ENCODE measurements at regions not wholly inside any gene's neighbourhood (a gene's known extent, or its start where the extent isn't known, plus 50 kb on each side); places are given as distances from the start of the nearest gene placed in this dataset.

DNA sequence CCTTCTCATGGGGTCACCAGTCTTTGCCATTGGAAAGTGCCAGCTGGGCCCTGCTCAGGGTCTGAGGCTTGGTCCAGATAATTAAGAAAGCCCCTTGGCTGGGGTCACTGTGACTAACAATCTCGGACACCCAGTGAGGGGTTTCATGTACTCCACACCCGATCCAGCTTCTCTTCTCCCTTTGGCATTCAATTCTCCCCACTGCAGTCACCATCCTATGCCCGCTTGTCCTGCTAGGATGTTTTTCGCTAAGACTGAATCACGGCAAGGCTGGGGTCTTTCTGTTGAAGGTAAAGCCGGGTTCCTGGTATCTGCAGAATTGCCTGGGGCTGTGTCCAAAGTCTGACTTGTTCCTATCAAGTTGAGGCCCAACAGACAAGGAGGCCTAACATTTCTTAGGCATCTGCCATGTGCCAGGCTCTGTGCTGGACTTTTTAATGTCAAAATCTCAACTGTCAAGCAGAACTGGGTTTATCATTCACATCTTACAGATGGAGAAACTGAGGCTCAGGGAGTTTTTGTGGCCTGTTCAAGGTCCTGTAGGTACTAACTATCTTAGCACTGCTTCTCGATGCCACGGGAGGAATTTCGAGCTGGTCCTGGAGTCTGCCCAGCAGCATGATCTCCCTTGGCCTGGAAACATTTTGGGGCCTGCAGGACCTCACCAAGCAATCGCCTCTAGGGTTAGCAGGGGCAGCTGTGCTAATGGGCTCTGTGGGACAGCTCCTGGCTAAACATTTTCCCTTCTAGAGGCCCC is 142.0 kb upstream of the ALDH1B1 start:
- ATAC-seq (no peak), DNase-seq (no peak)
- H3K9me3 ChIP-seq, result no peaks in the 10 kb centered on the region
- WGBS, 2 donors, result 82 to 89% methylated on average over 10 of the region's 10 CpGs
- TF ChIP-seq POLR2A (IDR thresholded peaks at IDR 0.05) (no peak), CTCF (IDR thresholded peaks at IDR 0.05) (no peak)
- H3K36me3 ChIP-seq (replicated peaks in 1 of 2; ENCODE audit: insufficient read depth in 1 of 2, low read depth in 2 of 2), result no peaks in the 10 kb centered on the region
- no peak overlapping the region for H3K4me3 ChIP-seq
- no peaks in the 10 kb centered on the region for H3K4me1 ChIP-seq
- H3K27me3 ChIP-seq, result no peaks in the 10 kb centered on the region
- intact Hi-C loops (cut with DNase I), result no loop called here
- no peak overlapping the region for H3K27ac ChIP-seq

DNA sequence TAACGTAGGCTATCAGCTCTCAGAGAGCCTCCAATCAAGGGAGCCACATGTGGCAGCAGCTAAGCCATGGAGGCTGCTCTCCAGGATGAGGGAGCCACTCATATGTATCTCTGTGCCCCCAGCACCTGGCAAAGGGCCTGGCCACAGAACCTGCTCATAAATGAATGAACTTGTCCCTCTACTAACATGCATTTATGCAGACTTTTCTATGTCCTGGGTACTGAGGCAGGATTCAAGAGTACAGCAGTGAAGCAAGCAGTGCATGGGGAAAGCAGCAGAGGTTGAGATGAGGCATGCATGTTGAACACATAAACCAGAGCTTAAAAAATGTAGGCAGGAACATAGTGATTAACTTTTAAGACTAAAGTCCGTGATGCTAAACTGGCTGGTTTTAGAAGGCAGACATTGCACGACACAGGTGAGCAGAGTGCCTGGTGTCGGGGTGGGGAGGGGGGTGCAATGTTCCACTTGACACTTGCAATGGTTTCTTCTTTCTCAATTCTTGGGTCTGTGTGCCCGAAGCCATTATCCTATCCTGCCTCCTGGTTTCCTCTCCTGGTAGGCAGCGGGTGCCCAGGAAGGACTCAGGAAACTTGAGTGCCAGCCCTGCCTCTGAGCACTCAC is 142.8 kb upstream of the ALDH1B1 start:
- no peak for TF ChIP-seq CTCF (IDR thresholded peaks at IDR 0.05)
- no peak for TF ChIP-seq POLR2A (IDR thresholded peaks at IDR 0.05)
- Histone ChIP-seq H3K4me1 (no peaks in the 10 kb centered on the region), H3K27me3 (no peaks in the 10 kb centered on the region), H3K27ac (no peak overlapping the region), H3K4me3 (no peak overlapping the region), H3K36me3 (replicated peaks in 1 of 2; ENCODE audit: insufficient read depth in 1 of 2, low read depth in 2 of 2) (no peaks in the 10 kb centered on the region), H3K9me3 (no peaks in the 10 kb centered on the region)
- no peak for ATAC-seq
- no peak for DNase-seq
- 84 to 94% methylated on average over 6 of the region's 6 CpGs for WGBS, 2 donors
- intact Hi-C loops (cut with DNase I), result no loop called here

- peaks cover 2% of the 10 kb centered on the region for H3K4me1 ChIP-seq
- no peak overlapping the region for H3K4me3 ChIP-seq
- intact Hi-C loops (cut with DNase I), result no loop called here
- WGBS, 2 donors, result 51 to 58% methylated on average over 3 of the region's 3 CpGs
- DNase-seq (no peak), ATAC-seq (no peak)
- no peaks in the 10 kb centered on the region for H3K9me3 ChIP-seq
- TF ChIP-seq POLR2A (IDR thresholded peaks at IDR 0.05) (no peak), CTCF (IDR thresholded peaks at IDR 0.05) (no peak)
- H3K27me3 ChIP-seq, result no peaks in the 10 kb centered on the region
- H3K27ac ChIP-seq, result no peak overlapping the region
- no peaks in the 10 kb centered on the region for H3K36me3 ChIP-seq (replicated peaks in 1 of 2; ENCODE audit: insufficient read depth in 1 of 2, low read depth in 2 of 2)
Observed at GRCh38 chr9:38249049-38249448, 143.5 kb upstream of the ALDH1B1 start.

GRCh38 chr9:38246833-38247232 is 145.7 kb upstream of the ALDH1B1 start:
- no peak for DNase-seq
- H3K27me3 ChIP-seq, result no peaks in the 10 kb centered on the region
- peaks cover 6% of the 10 kb centered on the region for H3K4me1 ChIP-seq
- H3K4me3 ChIP-seq, result no peak overlapping the region
- no peak for ATAC-seq
- intact Hi-C loops (cut with DNase I), result no loop called here
- no peak for TF ChIP-seq POLR2A (IDR thresholded peaks at IDR 0.05)
- no peak for TF ChIP-seq CTCF (IDR thresholded peaks at IDR 0.05)
- WGBS, 2 donors, result 90% methylated on average over 7 of the region's 7 CpGs
- no peak overlapping the region for H3K27ac ChIP-seq
- no peaks in the 10 kb centered on the region for H3K9me3 ChIP-seq
- no peaks in the 10 kb centered on the region for H3K36me3 ChIP-seq (replicated peaks in 1 of 2; ENCODE audit: insufficient read depth in 1 of 2, low read depth in 2 of 2)

- Histone ChIP-seq H3K4me3 (no peak overlapping the region), H3K27ac (no peak overlapping the region), H3K4me1 (peaks cover 6% of the 10 kb centered on the region), H3K36me3 (replicated peaks in 1 of 2; ENCODE audit: insufficient read depth in 1 of 2, low read depth in 2 of 2) (no peaks in the 10 kb centered on the region), H3K27me3 (no peaks in the 10 kb centered on the region), H3K9me3 (no peaks in the 10 kb centered on the region)
- ATAC-seq, result peak; percentile 27
- TF ChIP-seq CTCF (IDR thresholded peaks at IDR 0.05), result no peak
- no peak for TF ChIP-seq POLR2A (IDR thresholded peaks at IDR 0.05)
- WGBS, 2 donors, result 58 to 67% methylated on average over 1 of the region's 1 CpG
- DNase-seq, result no peak
- intact Hi-C loops (cut with DNase I), result no loop called here
Observed at GRCh38 chr9:38244971-38245370, 147.5 kb upstream of the ALDH1B1 start.

All from body of pancreas (tissue), 4 donors.